HCT116 (cell line): ENCODE measurements at regions not wholly inside any gene's neighbourhood (a gene's known extent, or its start where the extent isn't known, plus 50 kb on each side); places are given as distances from the start of the nearest gene placed in this dataset.

Source experiments
- ATAC-seq: fragments of 200-7000 bp; cut with Tn5 transposase; 2 replicates; pipeline ENCODE4 v1.9.1; 2020; ENCODE audit warnings: mild to moderate bottlenecking, moderate library complexity
- BruUV-seq: library from RNA; stranded (reverse); fragments of 400-500 nt; replicated peaks from 2 replicates; lab custom pipeline; 2021; lab: Mats Ljungman, UMichigan
- CTCF ChIA-PET: fragments of 300-600 bp; sonication (Branson Sonifier 250); formaldehyde crosslinking; loops from one replicate; lab custom pipeline; 2021; ENCODE audit warnings: antibody characterized with exemption; lab: Charles Lee
- POLR2A ChIA-PET: fragments of 300-600, 350-600 bp; sonication (Branson Sonifier 250); formaldehyde crosslinking; loops from one replicate; lab custom pipeline; 2021; ENCODE audit warnings: antibody characterized with exemption; lab: Charles Lee
- RAD21 ChIA-PET, 2 experiments: fragments of 300-600 bp; sonication (Branson Sonifier 250); formaldehyde crosslinking; loops; one replicate each; lab custom pipeline; 2023; ENCODE audit warnings: low total read pairs in 2 of 2; ENCODE audit not compliant: uncharacterized antibody in 2 of 2, unreplicated experiment in 2 of 2, low non-redundant PET in 1 of 2; lab: Charles Lee
- DNase-seq: peaks from one replicate; pipeline ENCODE4 v3.0.0-alpha.2; 2010; ENCODE audit warnings: low read depth, low spot score
- H2AFZ ChIP-seq: fragments of 200-600 bp; shearing (Covaris generic), sonication (generic); 2 replicates; pipeline ENCODE4 v1.6.1; 2017; ENCODE audit warnings: low read depth, mixed run types, mixed read lengths, antibody characterized with exemption, low read length; ENCODE audit not compliant: poor library complexity, severe bottlenecking
- H3K27ac ChIP-seq: 2 replicates; pipeline ENCODE4 v1.5.1; 2012; ENCODE audit warnings: low read depth, low read length
- H3K27me3 ChIP-seq: fragments of 200-600 bp; sonication (generic); 2 replicates; pipeline ENCODE4 v1.6.1; 2016; ENCODE audit warnings: mixed run types, low read length, mixed read lengths; ENCODE audit not compliant: insufficient read depth
- H3K36me3 ChIP-seq, 2 experiments: fragments of 200-500 bp in 1 of 2; fragments of 200-600 bp in 1 of 2; sonication (Bioruptor generic) in 1 of 2; sonication (generic) in 1 of 2; 2 replicates each; pipeline versions ENCODE4 v1.5.1 to v1.6.1; 2014 to 2016; ENCODE audit warnings: low read length in 2 of 2, inconsistent platforms in 1 of 2, mixed read lengths in 1 of 2, mixed run types in 1 of 2; ENCODE audit not compliant: insufficient read depth in 2 of 2, control insufficient read depth in 1 of 2
- H3K4me1 ChIP-seq, 2 experiments: fragments of 200-600 bp in 1 of 2; sonication (generic) in 1 of 2; 2 replicates each; pipeline versions ENCODE4 v1.5.1 to v1.6.1; 2012 to 2017; ENCODE audit warnings: low read length in 2 of 2, inconsistent platforms in 1 of 2, mild to moderate bottlenecking in 1 of 2, mixed read lengths in 1 of 2, mixed run types in 1 of 2, moderate library complexity in 1 of 2; ENCODE audit not compliant: insufficient read depth in 2 of 2, control insufficient read depth in 1 of 2
- H3K4me2 ChIP-seq: fragments of 200-600 bp; sonication (generic); 2 replicates; pipeline ENCODE4 v1.6.1; 2017; ENCODE audit warnings: mixed run types, low read length, mixed read lengths
- H3K4me3 ChIP-seq, 2 experiments: fragments of 200-600 bp in 1 of 2; sonication (generic) in 1 of 2; replicated peaks in 1 of 2; 2 replicates each; pipeline ENCODE4 v1.5.1; 2011 to 2016; ENCODE audit warnings: low read length in 2 of 2, control low read depth in 1 of 2, low read depth in 1 of 2, mild to moderate bottlenecking in 1 of 2, mixed read lengths in 1 of 2, mixed run types in 1 of 2
- H3K79me2 ChIP-seq: fragments of 200-600 bp; sonication (generic); 2 replicates; pipeline ENCODE4 v1.6.1; 2017; ENCODE audit warnings: mild to moderate bottlenecking, mixed run types, low read length, moderate library complexity, mixed read lengths; ENCODE audit not compliant: insufficient read depth
- H3K9ac ChIP-seq: fragments of 200-600 bp; sonication (generic); 2 replicates; pipeline ENCODE4 v1.6.1; 2016; ENCODE audit warnings: low read length, mixed read lengths
- H3K9me2 ChIP-seq: fragments of 200-600 bp; sonication (generic), shearing (Covaris generic); 2 replicates; pipeline ENCODE4 v1.6.1; 2017; ENCODE audit warnings: mixed run types, mild to moderate bottlenecking, moderate library complexity; ENCODE audit not compliant: insufficient read depth
- H3K9me3 ChIP-seq, 2 experiments: fragments of 200-500 bp in 1 of 2; fragments of 200-600 bp in 1 of 2; sonication (Bioruptor generic) in 1 of 2; sonication (generic) in 1 of 2; 2 replicates each; pipeline ENCODE4 v1.6.1; 2014 to 2017; ENCODE audit warnings: low read length in 2 of 2, mixed read lengths in 2 of 2, inconsistent platforms in 1 of 2, low read depth in 1 of 2, mild to moderate bottlenecking in 1 of 2, mixed run types in 1 of 2, moderate library complexity in 1 of 2; ENCODE audit not compliant: control insufficient read depth in 1 of 2, insufficient read depth in 1 of 2
- H4K20me1 ChIP-seq: fragments of 200-600 bp; sonication (generic), shearing (Covaris generic); 2 replicates; pipeline ENCODE4 v1.6.1; 2017; ENCODE audit warnings: mixed run types, mild to moderate bottlenecking, moderate library complexity; ENCODE audit not compliant: insufficient read depth
- CBX3 ChIP-seq: IDR thresholded peaks from 2 replicates; pipeline ENCODE4 v1.6.1; 2012; ENCODE audit warnings: low read depth
- CEBPB ChIP-seq: IDR thresholded peaks from 2 replicates; pipeline ENCODE4 v1.6.1; 2012; ENCODE audit warnings: low read depth
- CTCF ChIP-seq, 3 experiments: fragments of 200-600 bp in 1 of 3; sonication (generic) in 1 of 3; IDR thresholded peaks in 2 of 3; conservative IDR thresholded peaks in 1 of 3; 2 replicates each; pipeline ENCODE4 v1.5.1; 2012 to 2017; ENCODE audit warnings: low read depth in 2 of 3, low read length in 2 of 3, antibody characterized with exemption in 1 of 3, borderline replicate concordance in 1 of 3, control low read depth in 1 of 3, mild to moderate bottlenecking in 1 of 3, mixed read lengths in 1 of 3, mixed run types in 1 of 3, moderate library complexity in 1 of 3; ENCODE audit not compliant: insufficient read depth in 1 of 3
- EGR1 ChIP-seq: IDR thresholded peaks from 2 replicates; pipeline ENCODE4 v1.6.1; 2012; ENCODE audit warnings: low read depth
- EZH2 ChIP-seq: fragments of 200-600 bp; sonication (generic); IDR thresholded peaks from 2 replicates; pipeline ENCODE4 v1.6.1; 2017; ENCODE audit warnings: antibody characterized with exemption, mixed run types
- EZH2phosphoT487 ChIP-seq: fragments of 200-600 bp; IDR thresholded peaks from 2 replicates; pipeline ENCODE4 v1.6.1; 2018; ENCODE audit warnings: antibody characterized with exemption, borderline replicate concordance
- FOSL1 ChIP-seq: IDR thresholded peaks from 2 replicates; pipeline ENCODE4 v1.6.1; 2012; ENCODE audit warnings: low read depth
- JUND ChIP-seq: IDR thresholded peaks from 2 replicates; pipeline ENCODE4 v1.6.1; 2012
- MAX ChIP-seq: IDR thresholded peaks from 2 replicates; pipeline ENCODE4 v1.6.1; 2012
- RAD21 ChIP-seq: IDR thresholded peaks from 2 replicates; pipeline ENCODE4 v1.6.1; 2012; ENCODE audit warnings: low read depth, mild to moderate bottlenecking
- SIN3A ChIP-seq: IDR thresholded peaks from 2 replicates; pipeline ENCODE4 v1.6.1; 2012; ENCODE audit warnings: low read depth
- SRF ChIP-seq: IDR thresholded peaks from 2 replicates; pipeline ENCODE4 v1.6.1; 2012; ENCODE audit warnings: low read depth
- TCF7L2 ChIP-seq: IDR thresholded peaks from 2 replicates; pipeline ENCODE4 v1.7.0; 2011; ENCODE audit warnings: borderline replicate concordance, inconsistent platforms; ENCODE audit not compliant: insufficient read depth, insufficient read length; ENCODE audit errors: extremely low read depth
- YY1 ChIP-seq: IDR thresholded peaks from 2 replicates; pipeline ENCODE4 v1.6.1; 2011; ENCODE audit warnings: low read length, low read depth, moderate library complexity, mild to moderate bottlenecking; ENCODE audit not compliant: insufficient replicate concordance; ENCODE audit errors: extremely low read depth
- ZBTB33 ChIP-seq: IDR thresholded peaks from 2 replicates; pipeline ENCODE4 v1.6.1; 2011; ENCODE audit warnings: mild to moderate bottlenecking, low read length, moderate library complexity; ENCODE audit not compliant: insufficient replicate concordance; ENCODE audit errors: extremely low read depth
- ZFX ChIP-seq: fragments of 450-650 bp; IDR thresholded peaks from 2 replicates; pipeline ENCODE4 v1.6.1; 2017
- ZNF274 ChIP-seq: fragments of 200-500 bp; sonication (Bioruptor generic); IDR thresholded peaks from 2 replicates; pipeline ENCODE4 v1.6.1; 2014; ENCODE audit warnings: mild to moderate bottlenecking, low read depth, low read length, inconsistent platforms
- intact Hi-C: fragments of 100-400 bp; cut with micrococcal nuclease; formaldehyde crosslinking; loops from 2 replicates; pipeline ENCODE4 v1.10.0; 2022

GRCh38 chr20:24164360-24164759, 175.8 kb upstream of the GGTLC1 start:
- CTCF ChIA-PET, result no interaction called here
- POLR2A ChIA-PET, result no interaction called here
- H3K9me3 ChIP-seq, result no peaks in the 10 kb centered on the region
- H3K4me1 ChIP-seq, result no peaks in the 10 kb centered on the region
- DNase-seq (no peak), ATAC-seq (no peak)
- no peak overlapping the region for H3K4me2 ChIP-seq
- no peak overlapping the region for H3K9ac ChIP-seq
- intact Hi-C loops, result loop anchor here (5.0 kb wide), 1 partner anchor 618 kb away; no protein-coding TSS in a partner anchor
- no peaks in the 10 kb centered on the region for H4K20me1 ChIP-seq
- no peaks in the 10 kb centered on the region for H3K79me2 ChIP-seq
- no peak overlapping the region for H2AFZ ChIP-seq
- no peaks in the 10 kb centered on the region for H3K9me2 ChIP-seq
- BruUV-seq, result no TSS peak
- H3K27me3 ChIP-seq, result no peaks in the 10 kb centered on the region
- no peaks in the 10 kb centered on the region for H3K36me3 ChIP-seq
- no peak overlapping the region for H3K27ac ChIP-seq
- TF ChIP-seq SRF (no peak), TCF7L2 (no peak), RAD21 (peak; percentile 35; the same call in 1 of the 2 replicates), CTCF (IDR thresholded peaks at IDR 0.05 in 2 of 3, conservative IDR thresholded peaks at IDR 0.05 in 1 of 3; ENCODE audit: borderline replicate concordance in 1 of 3, insufficient read depth in 1 of 3, low read depth in 2 of 3, low read length in 2 of 3) (peak in 2 of 3 experiments; percentile 52 to 54; a peak in 4 of 6 replicates), MAX (no peak), EGR1 (no peak)
- TF ChIP-seq, all 23 proteins: peak for 2
- RAD21 ChIA-PET, result no interaction called here
- H3K4me3 ChIP-seq, result no peak overlapping the region

GRCh38 chr20:24163506-24163905, 174.9 kb upstream of the GGTLC1 start:
- ATAC-seq (no peak), DNase-seq (no peak)
- TF ChIP-seq JUND (no peak), ZNF274 (no peak), CEBPB (no peak), ZFX (no peak), EGR1 (no peak), FOSL1 (no peak), MAX (no peak), YY1 (no peak), SIN3A (no peak), ZBTB33 (no peak), EZH2 (no peak), EZH2phosphoT487 (no peak), SRF (no peak), CBX3 (no peak)
- Histone ChIP-seq H3K4me1 (no peaks in the 10 kb centered on the region), H3K4me2 (no peak overlapping the region), H3K9me3 (no peaks in the 10 kb centered on the region), H3K9ac (no peak overlapping the region), H3K36me3 (no peaks in the 10 kb centered on the region), H4K20me1 (no peaks in the 10 kb centered on the region), H3K79me2 (no peaks in the 10 kb centered on the region), H3K9me2 (no peaks in the 10 kb centered on the region), H2AFZ (no peak overlapping the region), H3K27me3 (no peaks in the 10 kb centered on the region), H3K4me3 (no peak overlapping the region), H3K27ac (no peak overlapping the region)
- CTCF ChIA-PET, result no interaction called here
- intact Hi-C loops, result loop anchor here (5.0 kb wide), 1 partner anchor 619 kb away; no protein-coding TSS in a partner anchor
- RAD21 ChIA-PET, result no interaction called here
- POLR2A ChIA-PET, result no interaction called here
- BruUV-seq, result no TSS peak
